NAMALWA (cell line): ENCODE measurements at regions not wholly inside any gene's neighbourhood (a gene's known extent, or its start where the extent isn't known, plus 50 kb on each side); places are given as distances from the start of the nearest gene placed in this dataset.
"Not testable (repeated sequence)": the region's sequence is repeated elsewhere in the genome, so short reads cannot be mapped to it uniquely, and the experiment has no call there.

ENCODE experiments used
- DNase-seq: peaks from one replicate; pipeline ENCODE4 v3.0.0-alpha.2; 2015; ENCODE audit warnings: low spot score

- no peak for DNase-seq
Measured at GRCh38 chr4:164319688-164320087, 434.2 kb upstream of the SMIM31 start.

- no peak for DNase-seq
Measured at GRCh38 chr4:164320847-164321246, 433.1 kb upstream of the SMIM31 start.

GRCh38 chr4:164326056-164326455 lies 427.9 kb upstream of the SMIM31 start:
- no peak for DNase-seq

GRCh38 chr4:164337219-164337944 lies 416.5 kb upstream of the SMIM31 start:
- no peak for DNase-seq

- DNase-seq: no peak
Measured at GRCh38 chr4:164343472-164343976, 410.4 kb upstream of the SMIM31 start.

GRCh38 chr4:164345756-164346155 lies 408.2 kb upstream of the SMIM31 start:
- no peak for DNase-seq

GRCh38 chr4:164350061-164350460 lies 403.9 kb upstream of the SMIM31 start:
- DNase-seq: no peak

- DNase-seq: not testable (repeated sequence)
Measured at GRCh38 chr4:164350716-164351115, 403.2 kb upstream of the SMIM31 start.

- no peak for DNase-seq
Measured at GRCh38 chr4:164357957-164358356, 396.0 kb upstream of the SMIM31 start.

- DNase-seq: no peak
Measured at GRCh38 chr4:164358400-164358799, 395.5 kb upstream of the SMIM31 start.

GRCh38 chr4:164359881-164360280 lies 394.1 kb upstream of the SMIM31 start:
- DNase-seq: no peak

- DNase-seq: no peak
Measured at GRCh38 chr4:164368894-164369293, 385.0 kb upstream of the SMIM31 start.

- DNase-seq: no peak
Measured at GRCh38 chr4:164373021-164373420, 380.9 kb upstream of the SMIM31 start.

GRCh38 chr4:164377277-164377676 lies 376.7 kb upstream of the SMIM31 start:
- no peak for DNase-seq

- no peak for DNase-seq
Measured at GRCh38 chr4:164378361-164378760, 375.6 kb upstream of the SMIM31 start.

- no peak for DNase-seq
Measured at GRCh38 chr4:164379694-164380093, 374.2 kb upstream of the SMIM31 start.

- DNase-seq: no peak
Measured at GRCh38 chr4:164381859-164382258, 372.1 kb upstream of the SMIM31 start.

GRCh38 chr4:164383058-164383357 lies 370.9 kb upstream of the SMIM31 start:
- DNase-seq: no peak

- no peak for DNase-seq
Measured at GRCh38 chr4:164383358-164384220, 370.3 kb upstream of the SMIM31 start.

GRCh38 chr4:164384416-164384815 lies 369.5 kb upstream of the SMIM31 start:
- no peak for DNase-seq

- no peak for DNase-seq
Measured at GRCh38 chr4:164396439-164396838, 357.5 kb upstream of the SMIM31 start.

- no peak for DNase-seq
Measured at GRCh38 chr4:164402554-164402953, 351.4 kb upstream of the SMIM31 start.

- no peak for DNase-seq
Measured at GRCh38 chr4:164405774-164406173, 348.2 kb upstream of the SMIM31 start.
